ENCODE measurements at regions not wholly inside any gene's neighbourhood (a gene's known extent, or its start where the extent isn't known, plus 50 kb on each side); places are given as distances from the start of the nearest gene placed in this dataset.
"Not testable (repeated sequence)": the region's sequence is repeated elsewhere in the genome, so short reads cannot be mapped to it uniquely, and the experiment has no call there.

DNA sequence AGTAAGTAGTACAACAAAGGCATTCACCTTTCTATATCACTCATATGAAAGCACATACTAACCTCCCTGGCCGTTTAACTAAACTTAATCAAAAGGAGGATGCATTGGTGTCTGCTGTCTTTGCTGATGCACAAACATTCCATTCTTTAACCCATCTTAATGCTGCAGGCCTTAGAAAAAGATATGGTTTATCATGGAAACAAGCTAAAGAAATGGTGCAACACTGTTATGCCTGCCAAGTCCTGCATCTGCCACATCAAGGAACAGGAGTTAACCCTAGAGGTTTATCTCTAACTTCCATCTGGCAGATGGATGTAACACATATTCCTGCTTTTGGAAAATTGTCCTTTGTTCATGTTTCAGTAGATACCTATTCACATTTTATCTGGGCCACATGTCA, 296.5 kb upstream of the DKK2 start:
- DNase-seq (ENCODE audit: low read depth in 4 of 4, low spot score in 3 of 4): not testable (repeated sequence)

- no peak for DNase-seq (ENCODE audit: low read depth in 4 of 4, low spot score in 3 of 4)
Measured at GRCh38 chr4:107330916-107331315, 294.8 kb upstream of the DKK2 start.

- no peak for DNase-seq (ENCODE audit: low read depth in 4 of 4, low spot score in 3 of 4)
Measured at GRCh38 chr4:107319386-107319785, 283.3 kb upstream of the DKK2 start.

- no peak for DNase-seq (ENCODE audit: low read depth in 4 of 4, low spot score in 3 of 4)
Measured at GRCh38 chr4:107318078-107318477, 282.0 kb upstream of the DKK2 start.

DNA sequence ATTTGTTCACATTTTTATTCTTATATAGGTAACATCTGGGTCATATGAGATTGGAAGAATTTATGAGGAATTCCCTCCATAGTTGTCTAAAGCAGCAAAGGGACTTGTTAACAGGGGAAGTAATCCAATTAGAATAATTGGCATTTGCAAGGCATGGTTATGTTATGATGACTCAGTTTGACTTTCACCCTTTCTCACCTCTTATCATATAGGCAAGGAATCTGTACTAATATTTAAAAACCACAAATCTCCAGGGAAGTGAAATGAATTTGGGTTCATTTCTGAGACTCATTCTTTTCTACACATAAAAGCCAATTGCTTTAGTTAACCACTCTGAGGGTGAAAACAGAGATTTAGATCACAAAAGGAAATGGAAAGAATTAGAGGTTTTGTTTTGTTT, 281.5 kb upstream of the DKK2 start:
- DNase-seq (ENCODE audit: low read depth in 4 of 4, low spot score in 3 of 4): no peak

DNA sequence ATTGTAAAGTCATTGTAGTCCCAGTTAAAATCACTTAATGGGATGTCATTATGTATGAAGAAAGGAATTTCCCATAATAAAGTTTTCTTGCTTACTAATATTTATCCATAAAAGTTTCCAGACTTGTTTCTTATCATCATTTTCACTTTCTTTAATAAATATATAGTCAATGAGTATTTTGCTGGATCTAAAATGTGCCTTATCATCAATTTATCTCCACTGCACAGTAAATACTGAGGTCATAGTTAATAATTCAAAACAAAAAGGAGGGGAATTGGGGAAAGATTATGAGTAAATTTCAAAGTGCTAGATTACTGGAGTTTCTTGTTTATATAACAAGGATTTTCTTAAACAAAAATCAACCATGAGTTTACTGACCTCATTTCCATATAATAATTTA, 279.5 kb upstream of the DKK2 start:
- no peak for DNase-seq (ENCODE audit: low read depth in 4 of 4, low spot score in 3 of 4)

DNA sequence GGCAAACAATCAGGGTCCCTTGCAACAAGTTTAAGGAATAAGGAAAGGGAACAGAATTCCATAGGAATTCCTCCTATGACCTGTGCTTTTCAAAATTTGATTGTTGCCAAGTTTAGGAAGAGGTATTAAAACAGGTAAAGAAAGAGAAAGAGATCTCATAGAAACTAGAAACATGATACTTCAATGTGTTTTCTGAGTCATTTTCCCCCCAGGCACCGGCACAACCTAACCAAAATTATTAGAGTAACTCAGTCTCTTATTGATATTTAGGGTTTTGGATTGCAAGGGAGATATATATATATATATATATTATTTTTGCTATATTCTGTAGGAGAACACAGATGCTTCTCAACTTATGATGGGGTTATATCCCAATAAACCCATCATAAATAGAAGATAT, 278.0 kb upstream of the DKK2 start:
- DNase-seq (ENCODE audit: low read depth in 4 of 4, low spot score in 3 of 4): no peak

DNA sequence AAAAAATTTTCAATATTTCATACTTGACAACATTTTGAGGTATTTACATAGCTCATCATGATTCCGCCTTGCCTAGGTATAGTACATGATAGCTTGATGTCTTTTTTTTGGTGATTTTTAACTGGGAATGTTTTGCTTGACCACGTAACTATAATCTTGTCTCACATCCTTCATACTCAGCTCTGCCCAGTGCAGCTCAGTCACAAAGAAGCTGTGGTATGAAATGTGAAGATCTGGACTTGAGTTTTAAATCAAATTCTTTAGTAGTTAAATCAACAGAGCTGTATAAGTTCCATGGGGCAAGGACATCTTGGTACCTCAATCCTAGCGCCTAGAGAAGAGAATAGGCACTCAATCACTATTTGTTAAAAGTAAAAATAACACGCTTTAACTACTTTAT, 276.3 kb upstream of the DKK2 start:
- DNase-seq (ENCODE audit: low read depth in 4 of 4, low spot score in 3 of 4): no peak

DNA sequence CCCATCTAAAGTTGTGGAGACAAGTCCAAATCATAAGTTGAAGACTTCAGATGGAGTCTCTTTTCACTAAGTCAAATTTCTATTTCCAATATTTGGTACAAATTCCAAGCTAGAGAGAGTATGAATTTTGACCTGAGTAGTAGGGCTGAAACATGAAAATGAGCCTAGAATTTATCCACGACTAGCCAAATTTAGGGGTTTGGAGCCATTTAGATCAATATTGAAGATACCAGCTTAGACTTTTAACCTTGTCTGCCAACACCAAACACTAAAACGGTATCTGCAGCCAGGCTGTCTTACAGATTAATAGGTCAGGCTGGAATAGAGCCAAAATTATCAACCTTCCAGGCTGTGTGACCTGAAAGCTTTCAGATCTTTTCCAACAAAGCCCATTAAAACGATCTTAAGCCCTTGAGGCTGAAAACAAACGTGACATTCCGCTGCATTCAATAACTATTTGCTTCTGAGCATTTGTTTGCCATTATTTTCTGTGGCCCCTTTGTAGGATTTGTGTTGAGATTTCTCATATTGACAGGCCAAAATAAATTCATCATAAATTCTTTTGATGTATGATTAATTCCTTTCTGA, 268.7 kb upstream of the DKK2 start:
- DNase-seq (ENCODE audit: low read depth in 4 of 4, low spot score in 3 of 4): no peak

DNA sequence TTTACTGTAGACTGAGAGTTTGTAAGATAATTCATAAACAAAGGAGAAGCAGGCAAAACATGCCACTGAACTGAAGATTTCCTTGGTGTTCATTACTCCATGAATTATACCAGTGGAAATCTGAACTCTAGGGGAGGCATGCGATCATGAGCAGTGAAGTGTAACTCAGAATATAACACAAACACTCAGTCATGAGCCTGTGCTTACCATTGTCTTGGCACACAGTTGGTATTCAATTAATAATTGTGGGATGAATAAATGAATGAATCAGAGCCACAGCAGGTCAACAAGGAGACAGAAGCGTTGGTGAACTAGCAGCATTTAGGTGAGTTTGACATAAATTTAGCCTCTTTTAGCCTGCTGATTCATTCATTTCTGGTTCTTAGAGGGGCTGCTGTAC, 263.5 kb upstream of the DKK2 start:
- no peak for DNase-seq (ENCODE audit: low read depth in 4 of 4, low spot score in 3 of 4)

DNA sequence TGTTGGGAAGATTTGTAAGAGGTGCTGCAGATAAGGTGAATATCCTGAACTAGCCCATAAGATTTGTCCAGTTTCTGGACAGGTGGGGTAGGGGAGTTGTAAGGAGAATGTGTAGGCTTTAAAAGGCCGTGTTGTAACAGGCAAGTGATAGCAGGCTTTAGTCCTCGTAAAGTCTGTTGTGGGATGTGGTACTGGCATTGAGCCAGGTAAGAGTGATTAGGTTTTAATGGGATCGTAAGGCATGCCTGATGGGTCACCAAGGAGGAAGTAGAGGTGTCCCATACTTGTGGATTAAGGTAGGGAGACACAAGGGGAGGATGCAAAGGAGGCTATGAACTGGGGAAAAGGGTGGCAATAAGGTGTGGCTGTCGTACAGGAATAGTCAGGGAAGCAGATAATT, 256.9 kb upstream of the DKK2 start:
- DNase-seq (ENCODE audit: low read depth in 4 of 4, low spot score in 3 of 4): no peak

DNA sequence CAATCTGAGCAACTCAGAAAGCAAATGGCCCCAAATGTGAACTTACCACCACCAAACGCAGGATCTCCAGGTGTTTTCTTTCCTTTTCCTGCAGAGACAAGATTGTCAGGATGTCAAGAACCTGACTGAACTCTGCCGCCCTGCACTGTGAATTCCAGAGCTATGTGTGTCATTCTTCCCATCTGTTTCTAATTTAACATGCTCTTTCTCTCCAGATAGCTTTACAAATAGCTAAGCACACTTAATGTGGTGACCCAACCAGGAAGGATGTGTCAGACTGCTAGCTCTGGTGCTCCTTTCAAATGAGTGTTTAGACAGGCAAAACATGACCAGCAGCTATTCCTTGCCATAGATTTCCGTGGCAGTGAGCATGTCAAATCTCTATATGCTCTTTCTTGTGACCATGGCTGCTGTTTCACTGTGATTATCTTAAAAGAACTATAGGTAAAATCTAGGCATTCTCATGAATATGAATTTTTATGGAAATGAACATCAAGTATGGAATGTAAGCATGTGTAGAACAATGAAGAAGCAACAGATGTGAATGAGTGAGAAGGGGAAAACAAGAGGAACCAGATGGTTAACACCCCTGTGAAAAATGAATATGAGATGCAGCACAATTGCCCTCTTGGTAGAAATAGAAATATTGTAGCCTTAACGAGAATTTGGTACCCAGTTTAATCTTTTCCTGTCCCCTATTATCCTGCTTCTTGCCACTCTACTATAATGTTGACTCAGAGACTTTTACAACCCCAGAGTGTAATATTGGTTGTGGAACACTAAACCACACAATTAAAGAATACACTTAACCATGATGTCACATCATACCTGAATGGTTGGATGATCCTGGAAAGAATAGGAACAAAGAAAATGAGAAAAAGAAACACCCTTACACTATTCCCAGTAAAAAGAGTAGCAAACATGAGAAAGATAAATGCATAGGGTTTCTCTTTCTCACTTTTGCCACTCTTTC, 247.8 kb upstream of the DKK2 start:
- DNase-seq (ENCODE audit: low read depth in 4 of 4, low spot score in 3 of 4): no peak

- no peak for DNase-seq (ENCODE audit: low read depth in 4 of 4, low spot score in 3 of 4)
Measured at GRCh38 chr4:107279733-107280132, 243.6 kb upstream of the DKK2 start.

GRCh38 chr4:107278791-107279483, 242.8 kb upstream of the DKK2 start:
- DNase-seq (ENCODE audit: low read depth in 4 of 4, low spot score in 3 of 4): no peak

DNA sequence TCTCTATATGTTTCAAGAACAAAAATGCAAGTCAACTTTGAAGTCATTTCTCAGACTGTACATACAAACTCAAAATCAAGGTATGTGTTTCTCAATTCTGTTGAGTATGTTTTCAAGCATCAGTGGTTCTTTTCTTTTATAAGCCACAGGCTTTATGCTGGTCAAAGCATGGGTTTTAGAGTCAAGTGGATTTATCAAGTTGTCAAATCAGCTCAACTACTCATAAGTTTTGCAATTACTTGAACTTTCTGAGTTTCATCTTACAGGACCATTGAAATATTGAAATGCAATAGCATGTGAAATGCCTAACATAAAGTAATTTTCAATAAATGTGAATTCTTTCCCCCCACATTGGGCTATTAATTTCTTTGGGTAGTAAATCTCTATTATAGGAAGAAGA, 239.9 kb upstream of the DKK2 start:
- no peak for DNase-seq (ENCODE audit: low read depth in 4 of 4, low spot score in 3 of 4)

- DNase-seq (ENCODE audit: low read depth in 4 of 4, low spot score in 3 of 4): no peak
Measured at GRCh38 chr4:107275225-107275624, 239.1 kb upstream of the DKK2 start.

- no peak for DNase-seq (ENCODE audit: low read depth in 4 of 4, low spot score in 3 of 4)
Measured at GRCh38 chr4:107270614-107271013, 234.5 kb upstream of the DKK2 start.

- no peak for DNase-seq (ENCODE audit: low read depth in 4 of 4, low spot score in 3 of 4)
Measured at GRCh38 chr4:107269175-107269574, 233.1 kb upstream of the DKK2 start.

- DNase-seq (ENCODE audit: low read depth in 4 of 4, low spot score in 3 of 4): no peak
Measured at GRCh38 chr4:107265859-107266258, 229.7 kb upstream of the DKK2 start.

GRCh38 chr4:107261241-107261874, 225.2 kb upstream of the DKK2 start:
- no peak for DNase-seq (ENCODE audit: low read depth in 4 of 4, low spot score in 3 of 4)

DNA sequence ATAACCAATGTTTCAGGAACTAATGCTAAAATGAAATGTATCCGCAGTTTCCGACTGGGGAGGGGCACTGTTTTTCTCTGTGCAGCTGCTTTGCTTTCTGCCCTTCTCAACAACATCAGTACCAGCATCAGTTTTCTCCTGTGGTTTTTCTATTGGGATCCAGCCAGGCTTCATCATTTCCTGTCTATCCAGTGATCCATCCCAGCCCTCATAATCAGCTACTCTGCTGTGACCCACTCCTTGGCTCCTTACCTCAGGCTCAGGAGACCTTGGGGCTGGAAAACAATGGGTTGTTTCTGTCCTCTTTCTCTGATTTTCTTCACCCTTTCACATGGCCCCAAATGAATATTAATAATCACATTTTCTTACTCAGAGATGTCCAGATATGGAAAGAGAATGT, 222.2 kb upstream of the DKK2 start:
- DNase-seq (ENCODE audit: low read depth in 4 of 4, low spot score in 3 of 4): no peak

Measured in left renal pelvis (tissue), 4 donors.